ENCODE measurements at regions not wholly inside any gene's neighbourhood (a gene's known extent, or its start where the extent isn't known, plus 50 kb on each side); places are given as distances from the start of the nearest gene placed in this dataset.

GRCh38 chr20:40134176-40134575 is 554.9 kb downstream of the MAFB start:
- no peaks in the 10 kb centered on the region for H3K4me1 ChIP-seq (ENCODE audit: control insufficient read depth, low read length)
- no peak overlapping the region for H3K27ac ChIP-seq (ENCODE audit: low read depth, low read length)
- TF ChIP-seq CTCF (IDR thresholded peaks at IDR 0.05; ENCODE audit: low read depth, low read length, poor library complexity, severe bottlenecking) (no peak), EZH2phosphoT487 (IDR thresholded peaks at IDR 0.05; ENCODE audit: borderline replicate concordance, low read length) (no peak)
- no peaks in the 10 kb centered on the region for H4K20me1 ChIP-seq (ENCODE audit: control insufficient read depth, insufficient read depth, low read depth, low read length)
- no peak overlapping the region for H3K4me2 ChIP-seq (ENCODE audit: low read length)
- H3K27me3 ChIP-seq (ENCODE audit: control insufficient read depth, low read length) = no peaks in the 10 kb centered on the region
- H3K9me3 ChIP-seq (ENCODE audit: control insufficient read depth, insufficient read depth, low read length) = no peaks in the 10 kb centered on the region
- no peaks in the 10 kb centered on the region for H3K9me2 ChIP-seq (replicated peaks; ENCODE audit: control insufficient read depth, low read length)
- H3K36me3 ChIP-seq (ENCODE audit: control insufficient read depth, low read length) = no peaks in the 10 kb centered on the region
- H3K79me2 ChIP-seq (ENCODE audit: control insufficient read depth, low read length) = no peaks in the 10 kb centered on the region
- no peaks in the 10 kb centered on the region for H3F3A ChIP-seq (ENCODE audit: control insufficient read depth, insufficient read depth)
- no peak overlapping the region for H3K4me3 ChIP-seq (ENCODE audit: low read length)

- Histone ChIP-seq H3K27ac (ENCODE audit: low read depth, low read length) (no peak overlapping the region), H3F3A (ENCODE audit: control insufficient read depth, insufficient read depth) (no peaks in the 10 kb centered on the region), H3K36me3 (ENCODE audit: control insufficient read depth, low read length) (no peaks in the 10 kb centered on the region), H3K4me2 (ENCODE audit: low read length) (no peak overlapping the region), H3K79me2 (ENCODE audit: control insufficient read depth, low read length) (no peaks in the 10 kb centered on the region), H3K27me3 (ENCODE audit: control insufficient read depth, low read length) (peaks cover 3% of the 10 kb centered on the region; the same call in 1 of the 2 replicates), H3K9me2 (replicated peaks; ENCODE audit: control insufficient read depth, low read length) (no peaks in the 10 kb centered on the region), H3K4me1 (ENCODE audit: control insufficient read depth, low read length) (no peaks in the 10 kb centered on the region), H4K20me1 (ENCODE audit: control insufficient read depth, insufficient read depth, low read depth, low read length) (no peaks in the 10 kb centered on the region), H3K4me3 (ENCODE audit: low read length) (no peak overlapping the region), H3K9me3 (ENCODE audit: control insufficient read depth, insufficient read depth, low read length) (no peaks in the 10 kb centered on the region)
- no peak for TF ChIP-seq EZH2phosphoT487 (IDR thresholded peaks at IDR 0.05; ENCODE audit: borderline replicate concordance, low read length)
- TF ChIP-seq CTCF (IDR thresholded peaks at IDR 0.05; ENCODE audit: low read depth, low read length, poor library complexity, severe bottlenecking) = no peak
These were observed 568.2 kb downstream of the MAFB start for GRCh38 chr20:40120827-40121226.

GRCh38 chr20:40111282-40111681 is 577.8 kb downstream of the MAFB start:
- no peaks in the 10 kb centered on the region for H3K4me1 ChIP-seq (ENCODE audit: control insufficient read depth, low read length)
- H3K9me2 ChIP-seq (replicated peaks; ENCODE audit: control insufficient read depth, low read length) = no peaks in the 10 kb centered on the region
- H3F3A ChIP-seq (ENCODE audit: control insufficient read depth, insufficient read depth) = no peaks in the 10 kb centered on the region
- no peak overlapping the region for H3K4me3 ChIP-seq (ENCODE audit: low read length)
- no peak for TF ChIP-seq CTCF (IDR thresholded peaks at IDR 0.05; ENCODE audit: low read depth, low read length, poor library complexity, severe bottlenecking)
- no peak for TF ChIP-seq EZH2phosphoT487 (IDR thresholded peaks at IDR 0.05; ENCODE audit: borderline replicate concordance, low read length)
- no peaks in the 10 kb centered on the region for H4K20me1 ChIP-seq (ENCODE audit: control insufficient read depth, insufficient read depth, low read depth, low read length)
- H3K79me2 ChIP-seq (ENCODE audit: control insufficient read depth, low read length) = no peaks in the 10 kb centered on the region
- H3K4me2 ChIP-seq (ENCODE audit: low read length) = no peak overlapping the region
- no peaks in the 10 kb centered on the region for H3K36me3 ChIP-seq (ENCODE audit: control insufficient read depth, low read length)
- H3K9me3 ChIP-seq (ENCODE audit: control insufficient read depth, insufficient read depth, low read length) = no peaks in the 10 kb centered on the region
- H3K27ac ChIP-seq (ENCODE audit: low read depth, low read length) = no peak overlapping the region
- H3K27me3 ChIP-seq (ENCODE audit: control insufficient read depth, low read length) = no peaks in the 10 kb centered on the region

All from DOHH2 (cell line).